Prostate gland (tissue), 2 donors: ENCODE measurements at regions not wholly inside any gene's neighbourhood (a gene's known extent, or its start where the extent isn't known, plus 50 kb on each side); places are given as distances from the start of the nearest gene placed in this dataset.

ENCODE experiments used
- POLR2A ChIP-seq: fragments of 450-650 bp; IDR thresholded peaks from one replicate; pipeline ENCODE4 v1.6.1; 2016; ENCODE audit warnings: antibody characterized with exemption, mild to moderate bottlenecking
- TF ChIP-seq, protein P1 (sequence below), 4 experiments: fragments of 200-600 bp in 2 of 4; fragments of 450-650 bp in 2 of 4; sonication (generic) in 2 of 4; IDR thresholded peaks; 1 replicate in 3 of 4; 2 replicates in 1 of 4; pipeline ENCODE4 v1.5.1; 2016 to 2019; ENCODE audit warnings: antibody characterized with exemption in 4 of 4, mild to moderate bottlenecking in 2 of 4, moderate library complexity in 2 of 4

DNA sequence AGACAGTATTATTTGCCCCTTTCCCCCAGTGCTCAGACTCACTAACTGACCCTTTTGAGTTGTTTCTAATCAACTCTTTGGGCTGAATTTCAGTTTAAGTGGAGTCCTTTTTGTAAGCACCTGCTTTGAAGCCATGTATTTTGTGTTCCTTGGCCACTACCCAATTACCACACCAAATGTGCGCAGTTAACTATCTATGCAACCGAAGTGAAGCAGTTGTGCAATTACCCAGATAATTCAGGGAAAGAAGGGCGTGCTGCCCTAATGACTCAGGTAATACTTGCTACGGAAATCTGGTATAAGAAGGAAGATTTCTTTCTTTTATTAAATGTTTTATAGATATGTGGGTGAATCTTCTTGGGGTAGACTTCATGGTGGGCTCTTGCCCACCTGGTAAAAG is 371.9 kb upstream of the TBL1XR1 start:
- TF ChIP-seq, protein P1, sequence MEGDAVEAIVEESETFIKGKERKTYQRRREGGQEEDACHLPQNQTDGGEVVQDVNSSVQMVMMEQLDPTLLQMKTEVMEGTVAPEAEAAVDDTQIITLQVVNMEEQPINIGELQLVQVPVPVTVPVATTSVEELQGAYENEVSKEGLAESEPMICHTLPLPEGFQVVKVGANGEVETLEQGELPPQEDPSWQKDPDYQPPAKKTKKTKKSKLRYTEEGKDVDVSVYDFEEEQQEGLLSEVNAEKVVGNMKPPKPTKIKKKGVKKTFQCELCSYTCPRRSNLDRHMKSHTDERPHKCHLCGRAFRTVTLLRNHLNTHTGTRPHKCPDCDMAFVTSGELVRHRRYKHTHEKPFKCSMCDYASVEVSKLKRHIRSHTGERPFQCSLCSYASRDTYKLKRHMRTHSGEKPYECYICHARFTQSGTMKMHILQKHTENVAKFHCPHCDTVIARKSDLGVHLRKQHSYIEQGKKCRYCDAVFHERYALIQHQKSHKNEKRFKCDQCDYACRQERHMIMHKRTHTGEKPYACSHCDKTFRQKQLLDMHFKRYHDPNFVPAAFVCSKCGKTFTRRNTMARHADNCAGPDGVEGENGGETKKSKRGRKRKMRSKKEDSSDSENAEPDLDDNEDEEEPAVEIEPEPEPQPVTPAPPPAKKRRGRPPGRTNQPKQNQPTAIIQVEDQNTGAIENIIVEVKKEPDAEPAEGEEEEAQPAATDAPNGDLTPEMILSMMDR (IDR thresholded peaks at IDR 0.05) = no peak
- no peak for TF ChIP-seq POLR2A
